Peyer's patch (tissue), 4 donors: ENCODE measurements at regions not wholly inside any gene's neighbourhood (a gene's known extent, or its start where the extent isn't known, plus 50 kb on each side); places are given as distances from the start of the nearest gene placed in this dataset.

Experiments used
- POLR2A ChIP-seq, 2 donors: fragments of 450-650 bp; IDR thresholded peaks; one replicate each; pipeline ENCODE4 v1.5.1; 2017; ENCODE audit warnings: antibody characterized with exemption in 2 of 2, mild to moderate bottlenecking in 2 of 2, moderate library complexity in 2 of 2
- TF ChIP-seq, protein P1 (sequence below), 6 experiments: fragments of 450-650 bp in 4 of 6; fragments of 200-600 bp in 2 of 6; sonication (generic) in 1 of 6; IDR thresholded peaks; one replicate each; pipeline ENCODE4 v1.5.1; 2017 to 2019; ENCODE audit warnings: antibody characterized with exemption in 6 of 6, mild to moderate bottlenecking in 3 of 6, moderate library complexity in 1 of 6

DNA sequence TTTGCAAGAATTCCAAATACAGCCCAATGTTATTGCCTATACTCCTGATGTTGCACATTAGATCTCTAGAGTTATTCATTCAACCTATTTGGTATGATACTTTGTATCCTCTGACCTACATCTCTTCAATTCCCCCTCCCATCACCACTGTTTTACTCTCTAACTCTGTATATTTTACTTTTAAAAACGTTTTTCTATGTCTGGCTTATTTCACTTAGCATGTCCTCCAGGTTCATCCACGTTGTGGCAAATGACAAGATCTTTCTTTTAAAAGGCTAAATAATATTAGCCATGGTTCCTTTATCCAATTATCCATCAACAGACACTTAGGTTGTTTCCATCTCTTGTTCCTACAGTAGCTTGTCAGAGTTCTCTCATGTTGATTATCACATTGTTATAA is 207.1 kb upstream of the PTGFR start:
- TF ChIP-seq, protein P1, sequence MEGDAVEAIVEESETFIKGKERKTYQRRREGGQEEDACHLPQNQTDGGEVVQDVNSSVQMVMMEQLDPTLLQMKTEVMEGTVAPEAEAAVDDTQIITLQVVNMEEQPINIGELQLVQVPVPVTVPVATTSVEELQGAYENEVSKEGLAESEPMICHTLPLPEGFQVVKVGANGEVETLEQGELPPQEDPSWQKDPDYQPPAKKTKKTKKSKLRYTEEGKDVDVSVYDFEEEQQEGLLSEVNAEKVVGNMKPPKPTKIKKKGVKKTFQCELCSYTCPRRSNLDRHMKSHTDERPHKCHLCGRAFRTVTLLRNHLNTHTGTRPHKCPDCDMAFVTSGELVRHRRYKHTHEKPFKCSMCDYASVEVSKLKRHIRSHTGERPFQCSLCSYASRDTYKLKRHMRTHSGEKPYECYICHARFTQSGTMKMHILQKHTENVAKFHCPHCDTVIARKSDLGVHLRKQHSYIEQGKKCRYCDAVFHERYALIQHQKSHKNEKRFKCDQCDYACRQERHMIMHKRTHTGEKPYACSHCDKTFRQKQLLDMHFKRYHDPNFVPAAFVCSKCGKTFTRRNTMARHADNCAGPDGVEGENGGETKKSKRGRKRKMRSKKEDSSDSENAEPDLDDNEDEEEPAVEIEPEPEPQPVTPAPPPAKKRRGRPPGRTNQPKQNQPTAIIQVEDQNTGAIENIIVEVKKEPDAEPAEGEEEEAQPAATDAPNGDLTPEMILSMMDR (IDR thresholded peaks at IDR 0.05), result no peak
- no peak for TF ChIP-seq POLR2A (IDR thresholded peaks at IDR 0.05)
